OCI-LY7 (cell line): ENCODE measurements at regions not wholly inside any gene's neighbourhood (a gene's known extent, or its start where the extent isn't known, plus 50 kb on each side); places are given as distances from the start of the nearest gene placed in this dataset.

ENCODE experiments used
- EZH2phosphoT487 ChIP-seq: fragments of 200-600 bp; sonication (generic); IDR thresholded peaks from 2 replicates; pipeline ENCODE4 v1.6.1; 2018; ENCODE audit warnings: low read depth, borderline replicate concordance, mild to moderate bottlenecking, mixed run types, antibody characterized with exemption, low read length, moderate library complexity, mixed read lengths
- TF ChIP-seq, protein P1 (sequence below): fragments of 200-600 bp; sonication (generic); conservative IDR thresholded peaks from 2 replicates; pipeline ENCODE4 v1.5.1; 2014; ENCODE audit warnings: mild to moderate bottlenecking, antibody characterized with exemption, low read length, moderate library complexity, mixed read lengths

DNA sequence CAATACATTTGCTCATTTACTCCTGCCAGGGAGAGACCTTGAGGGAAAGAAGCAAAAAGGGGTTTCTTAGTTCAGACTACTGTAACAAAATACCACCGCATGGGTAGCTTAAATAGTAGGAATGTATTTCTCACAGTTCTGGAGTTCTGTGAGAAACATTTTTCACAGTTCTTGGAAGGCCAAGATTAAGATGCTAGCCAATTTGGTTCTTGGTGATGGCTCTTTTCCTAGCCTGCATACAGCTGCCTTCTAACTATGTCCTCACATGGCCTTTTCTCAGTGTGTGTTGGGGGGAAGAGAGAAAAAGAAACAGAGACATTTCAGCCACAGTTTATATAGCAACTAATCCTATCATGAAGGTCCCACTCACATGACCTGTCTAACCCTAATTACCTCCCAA, 1644.7 kb upstream of the C9orf72 start:
- TF ChIP-seq, protein P1, sequence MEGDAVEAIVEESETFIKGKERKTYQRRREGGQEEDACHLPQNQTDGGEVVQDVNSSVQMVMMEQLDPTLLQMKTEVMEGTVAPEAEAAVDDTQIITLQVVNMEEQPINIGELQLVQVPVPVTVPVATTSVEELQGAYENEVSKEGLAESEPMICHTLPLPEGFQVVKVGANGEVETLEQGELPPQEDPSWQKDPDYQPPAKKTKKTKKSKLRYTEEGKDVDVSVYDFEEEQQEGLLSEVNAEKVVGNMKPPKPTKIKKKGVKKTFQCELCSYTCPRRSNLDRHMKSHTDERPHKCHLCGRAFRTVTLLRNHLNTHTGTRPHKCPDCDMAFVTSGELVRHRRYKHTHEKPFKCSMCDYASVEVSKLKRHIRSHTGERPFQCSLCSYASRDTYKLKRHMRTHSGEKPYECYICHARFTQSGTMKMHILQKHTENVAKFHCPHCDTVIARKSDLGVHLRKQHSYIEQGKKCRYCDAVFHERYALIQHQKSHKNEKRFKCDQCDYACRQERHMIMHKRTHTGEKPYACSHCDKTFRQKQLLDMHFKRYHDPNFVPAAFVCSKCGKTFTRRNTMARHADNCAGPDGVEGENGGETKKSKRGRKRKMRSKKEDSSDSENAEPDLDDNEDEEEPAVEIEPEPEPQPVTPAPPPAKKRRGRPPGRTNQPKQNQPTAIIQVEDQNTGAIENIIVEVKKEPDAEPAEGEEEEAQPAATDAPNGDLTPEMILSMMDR, result no peak
- TF ChIP-seq EZH2phosphoT487, result no peak
